GM12891 (cell line): ENCODE measurements at regions not wholly inside any gene's neighbourhood (a gene's known extent, or its start where the extent isn't known, plus 50 kb on each side); places are given as distances from the start of the nearest gene placed in this dataset.

ENCODE experiments used
- PAX5 ChIP-seq: IDR thresholded peaks from 2 replicates; pipeline ENCODE4 v1.6.1; 2011; ENCODE audit warnings: low read length, moderate library complexity, mild to moderate bottlenecking; ENCODE audit not compliant: insufficient read depth, severe bottlenecking
- POLR2A ChIP-seq: IDR thresholded peaks from 2 replicates; pipeline ENCODE4 v1.6.1; 2011; ENCODE audit warnings: low read depth, low read length, control low read depth

- no peak for TF ChIP-seq PAX5
- TF ChIP-seq POLR2A, result no peak
Measured at GRCh38 chr4:102165584-102165983, 179.7 kb downstream of the SLC39A8 start.
